Chondrocyte (in vitro differentiated cells): ENCODE measurements at regions not wholly inside any gene's neighbourhood (a gene's known extent, or its start where the extent isn't known, plus 50 kb on each side); places are given as distances from the start of the nearest gene placed in this dataset.
"Not testable (repeated sequence)": the region's sequence is repeated elsewhere in the genome, so short reads cannot be mapped to it uniquely, and the experiment has no call there.

Experiments used
- DNase-seq: peaks from one replicate; pipeline ENCODE4 v3.0.0; 2021; ENCODE audit warnings: mixed read lengths, low spot score
- H3K27ac Mint-ChIP-seq: one replicate; pipeline ENCODE4 v1.8.0; 2021; ENCODE audit warnings: mild to moderate bottlenecking, moderate library complexity, mixed read lengths; ENCODE audit not compliant: unreplicated experiment
- H3K27me3 Mint-ChIP-seq: 2 replicates; pipeline ENCODE4 v1.8.0; 2021; ENCODE audit warnings: low read depth, mixed read lengths
- H3K36me3 Mint-ChIP-seq: 2 replicates; pipeline ENCODE4 v1.8.0; 2021; ENCODE audit warnings: low read depth, mixed read lengths
- H3K4me1 Mint-ChIP-seq: 2 replicates; pipeline ENCODE4 v1.8.0; 2021; ENCODE audit warnings: low read depth, mild to moderate bottlenecking, mixed read lengths
- H3K4me3 Mint-ChIP-seq: one replicate; pipeline ENCODE4 v1.8.0; 2021; ENCODE audit warnings: mild to moderate bottlenecking, moderate library complexity, mixed read lengths; ENCODE audit not compliant: unreplicated experiment
- H3K9me3 Mint-ChIP-seq: 2 replicates; pipeline ENCODE4 v1.8.0; 2021; ENCODE audit warnings: low read depth, mixed read lengths
- CTCF ChIP-seq: fragments of 200-600 bp; sonication (generic); IDR thresholded peaks from 2 replicates; pipeline ENCODE4 v1.5.0; 2021; ENCODE audit warnings: antibody characterized with exemption, mild to moderate bottlenecking, moderate library complexity

GRCh38 chrX:101785142-101785541 is 125.5 kb upstream of the ARMCX2 start:
- H3K4me1 Mint-ChIP-seq = no peaks in the 10 kb centered on the region
- H3K4me3 Mint-ChIP-seq = no peak overlapping the region
- no peak for DNase-seq
- no peaks in the 10 kb centered on the region for H3K27me3 Mint-ChIP-seq
- TF ChIP-seq CTCF = no peak
- no peaks in the 10 kb centered on the region for H3K36me3 Mint-ChIP-seq
- H3K27ac Mint-ChIP-seq = no peak overlapping the region
- H3K9me3 Mint-ChIP-seq = no peaks in the 10 kb centered on the region

GRCh38 chrX:101780421-101780820 is 120.8 kb upstream of the ARMCX2 start:
- not testable (repeated sequence) for H3K4me3 Mint-ChIP-seq, H3K4me1 Mint-ChIP-seq, H3K9me3 Mint-ChIP-seq, H3K27ac Mint-ChIP-seq, H3K27me3 Mint-ChIP-seq, DNase-seq, H3K36me3 Mint-ChIP-seq

GRCh38 chrX:101774340-101774739 is 114.7 kb upstream of the ARMCX2 start:
- Mint-ChIP-seq H3K27me3 (no peaks in the 10 kb centered on the region), H3K9me3 (peaks cover 15% of the 10 kb centered on the region), H3K27ac (no peak overlapping the region), H3K36me3 (no peaks in the 10 kb centered on the region), H3K4me1 (no peaks in the 10 kb centered on the region), H3K4me3 (no peak overlapping the region)
- TF ChIP-seq CTCF = no peak
- DNase-seq = no peak

GRCh38 chrX:101764538-101764937 is 104.9 kb upstream of the ARMCX2 start:
- Mint-ChIP-seq H3K27me3 (no peaks in the 10 kb centered on the region), H3K9me3 (peaks cover 6% of the 10 kb centered on the region), H3K4me1 (peaks cover 5% of the 10 kb centered on the region), H3K36me3 (no peaks in the 10 kb centered on the region), H3K27ac (no peak overlapping the region), H3K4me3 (no peak overlapping the region)
- DNase-seq = no peak
- no peak for TF ChIP-seq CTCF

- H3K9me3 Mint-ChIP-seq = no peaks in the 10 kb centered on the region
- TF ChIP-seq CTCF = peak; percentile 79
These were observed 99.3 kb upstream of the ARMCX2 start for GRCh38 chrX:101759000-101759399.

GRCh38 chrX:101750744-101751143 is 91.1 kb upstream of the ARMCX2 start:
- no peak for TF ChIP-seq CTCF
- DNase-seq = no peak
- no peak overlapping the region for H3K27ac Mint-ChIP-seq
- H3K27me3 Mint-ChIP-seq = peaks cover 2% of the 10 kb centered on the region
- H3K4me3 Mint-ChIP-seq = no peak overlapping the region
- H3K4me1 Mint-ChIP-seq = peaks cover 19% of the 10 kb centered on the region
- H3K9me3 Mint-ChIP-seq = peaks cover 9% of the 10 kb centered on the region
- H3K36me3 Mint-ChIP-seq = no peaks in the 10 kb centered on the region

More at GRCh38 chrX:101759000-101759399, 99.3 kb upstream of the ARMCX2 start:
- H3K27me3 Mint-ChIP-seq = peaks cover 4% of the 10 kb centered on the region
- no peak overlapping the region for H3K27ac Mint-ChIP-seq
- DNase-seq = no peak
- H3K36me3 Mint-ChIP-seq = no peaks in the 10 kb centered on the region
- peaks cover 3% of the 10 kb centered on the region for H3K4me1 Mint-ChIP-seq
- no peak overlapping the region for H3K4me3 Mint-ChIP-seq
